ENCODE measurements at regions not wholly inside any gene's neighbourhood (a gene's known extent, or its start where the extent isn't known, plus 50 kb on each side); places are given as distances from the start of the nearest gene placed in this dataset.
A peak's percentile ranks its signal among the peaks of the same experiment; 100 is the strongest.
"Not testable (repeated sequence)": the region's sequence is repeated elsewhere in the genome, so short reads cannot be mapped to it uniquely, and the experiment has no call there.

GRCh38 chr17:30711626-30712507 is 112.6 kb downstream of the CRLF3 start:
- DNase-seq = not testable (repeated sequence)

DNA sequence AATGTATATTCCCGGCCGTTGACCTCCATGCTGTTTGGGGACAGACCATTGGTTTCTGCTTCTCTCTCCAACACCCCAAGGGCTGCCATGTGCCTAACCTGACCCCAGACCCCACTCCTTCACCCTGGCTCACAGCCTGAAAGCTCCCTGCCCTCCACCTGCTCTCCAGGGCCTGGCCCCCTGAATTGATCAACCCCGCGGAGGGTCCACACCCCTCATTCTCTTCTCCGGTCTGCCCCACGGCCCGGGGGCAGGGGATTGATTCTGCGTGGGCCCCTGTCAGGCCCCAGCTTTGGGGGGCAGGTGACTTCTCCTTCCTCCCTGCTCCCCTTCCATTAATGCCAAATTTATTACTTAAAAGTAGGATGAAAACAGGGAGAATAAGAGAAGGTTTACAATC is 113.3 kb downstream of the CRLF3 start:
- not testable (repeated sequence) for DNase-seq

- peak; percentile 12 for DNase-seq
Observed at GRCh38 chr17:30710276-30711088, 114.0 kb downstream of the CRLF3 start.

DNA sequence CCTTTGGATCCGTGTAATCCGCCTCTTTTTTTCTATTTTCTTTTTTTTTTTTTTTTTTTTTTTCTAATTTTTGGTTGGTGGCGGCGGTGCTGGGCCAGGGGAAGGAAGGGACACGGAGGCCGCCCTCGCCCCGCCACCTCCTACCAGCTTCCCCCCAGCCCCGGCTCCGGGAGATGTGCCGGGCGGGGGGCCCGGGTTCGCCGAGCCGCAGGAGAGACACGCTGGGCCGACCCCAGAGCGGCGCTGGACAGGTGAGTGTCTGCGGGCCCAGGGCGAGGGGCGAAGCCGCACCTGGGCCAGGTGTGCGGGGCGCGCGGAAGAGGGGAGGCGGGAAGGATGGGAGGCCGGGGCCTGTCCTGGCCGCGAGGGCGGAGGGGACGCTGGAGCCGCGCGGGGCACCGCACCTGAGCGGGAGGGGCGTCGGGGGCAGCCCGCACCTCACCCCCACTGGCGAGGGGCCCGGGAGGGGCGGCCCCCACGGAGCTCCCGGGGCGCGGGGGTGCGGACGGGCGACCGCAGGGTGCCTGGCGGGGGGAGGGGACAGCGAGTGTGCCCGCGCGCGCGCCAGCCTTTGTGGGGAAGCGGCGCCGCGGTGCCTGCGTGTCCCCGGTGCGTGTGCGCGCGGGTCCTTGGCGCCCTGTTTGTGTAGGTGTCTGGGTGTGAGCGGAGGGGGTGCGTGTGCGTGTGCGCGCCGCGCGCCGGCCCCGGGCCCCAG is 114.8 kb downstream of the CRLF3 start:
- DNase-seq = not testable (repeated sequence)

DNA sequence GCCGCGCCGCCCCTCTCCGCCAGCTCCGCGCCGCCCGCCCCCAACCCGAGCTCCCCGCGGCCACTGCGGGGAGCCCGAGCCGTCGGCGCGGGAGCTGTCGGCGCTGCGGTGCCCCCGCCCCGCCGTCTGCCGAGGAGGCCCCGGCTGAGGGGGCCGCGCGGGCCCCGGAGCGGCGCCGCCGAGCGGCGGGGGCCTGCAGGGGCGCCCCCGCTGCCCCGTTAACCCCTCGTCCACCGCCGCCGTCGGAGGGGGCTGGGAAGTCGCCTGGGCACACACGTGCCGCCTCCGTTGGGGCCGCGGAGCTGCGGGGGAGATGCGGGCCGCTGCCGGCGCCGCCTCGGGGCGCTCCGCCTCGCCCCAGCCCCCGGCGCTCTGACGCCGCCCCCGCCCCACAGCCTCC is 115.4 kb downstream of the CRLF3 start:
- not testable (repeated sequence) for DNase-seq

DNA sequence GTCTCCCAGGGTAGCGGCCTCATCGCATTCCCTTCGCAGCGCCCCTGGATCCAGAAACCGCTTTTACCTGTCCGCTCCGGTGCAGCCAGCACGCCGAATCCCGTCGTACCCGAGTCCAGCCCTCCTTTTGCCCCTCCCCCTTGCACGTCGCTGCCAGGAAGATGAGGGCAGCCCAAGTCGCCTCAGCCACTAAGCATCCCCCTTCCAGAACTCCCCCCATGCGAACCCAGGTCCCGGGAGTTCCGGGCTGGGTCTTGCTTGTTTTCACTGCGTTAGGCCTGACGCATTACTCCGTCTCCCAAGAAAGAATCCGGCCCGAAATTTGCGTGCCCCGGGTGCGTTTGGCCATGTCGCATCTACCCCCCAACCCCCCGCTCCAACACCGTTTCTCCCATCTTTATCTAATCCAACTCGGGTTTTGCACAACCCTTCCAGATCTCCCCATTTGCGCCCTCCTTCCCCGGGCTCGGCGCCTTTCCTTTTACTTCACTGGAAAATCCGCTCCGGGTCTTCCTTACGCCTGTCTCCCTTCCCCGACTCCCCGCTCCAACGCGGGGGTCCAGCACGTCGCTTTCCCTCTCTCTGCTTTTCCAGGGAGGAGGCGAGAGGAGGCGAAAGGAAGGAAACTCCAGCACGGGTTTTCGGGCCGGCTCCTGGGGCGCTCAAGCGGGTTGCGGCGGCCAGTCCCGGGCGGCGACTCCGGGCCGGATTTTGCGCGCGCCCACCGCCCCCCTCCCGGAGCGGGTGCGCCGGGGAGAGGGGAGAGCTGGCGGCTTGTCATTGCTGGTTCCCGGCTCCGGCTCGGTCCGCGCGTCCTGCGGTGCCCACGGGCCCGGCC is 116.0 kb downstream of the CRLF3 start:
- DNase-seq = peak; percentile 91

DNA sequence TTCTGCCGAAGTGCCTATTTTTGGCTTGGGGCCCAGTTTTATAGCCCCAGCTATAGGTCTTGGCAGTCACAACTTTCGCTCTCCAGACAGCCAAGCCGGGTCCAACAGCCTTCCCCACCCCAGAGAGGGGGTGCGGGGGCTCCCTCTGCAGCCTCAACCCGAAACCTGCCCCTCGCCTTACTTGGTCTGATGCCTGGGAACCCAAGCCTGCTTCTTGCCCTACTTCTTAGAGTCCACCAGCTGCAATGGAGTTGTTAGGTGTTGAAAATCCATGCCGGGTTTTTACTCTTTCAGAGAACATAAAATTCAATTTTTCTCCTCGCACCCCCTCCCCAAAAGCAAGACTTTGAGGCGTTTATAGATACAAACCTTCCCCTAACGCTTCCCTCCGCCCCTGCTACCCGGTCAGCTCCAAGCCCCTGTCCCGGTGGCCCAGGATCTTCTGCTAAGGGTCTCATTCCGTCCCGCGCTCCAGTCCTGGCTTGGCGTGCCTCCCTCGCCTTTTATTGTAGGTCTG is 116.7 kb downstream of the CRLF3 start:
- DNase-seq = peak; percentile 77

DNA sequence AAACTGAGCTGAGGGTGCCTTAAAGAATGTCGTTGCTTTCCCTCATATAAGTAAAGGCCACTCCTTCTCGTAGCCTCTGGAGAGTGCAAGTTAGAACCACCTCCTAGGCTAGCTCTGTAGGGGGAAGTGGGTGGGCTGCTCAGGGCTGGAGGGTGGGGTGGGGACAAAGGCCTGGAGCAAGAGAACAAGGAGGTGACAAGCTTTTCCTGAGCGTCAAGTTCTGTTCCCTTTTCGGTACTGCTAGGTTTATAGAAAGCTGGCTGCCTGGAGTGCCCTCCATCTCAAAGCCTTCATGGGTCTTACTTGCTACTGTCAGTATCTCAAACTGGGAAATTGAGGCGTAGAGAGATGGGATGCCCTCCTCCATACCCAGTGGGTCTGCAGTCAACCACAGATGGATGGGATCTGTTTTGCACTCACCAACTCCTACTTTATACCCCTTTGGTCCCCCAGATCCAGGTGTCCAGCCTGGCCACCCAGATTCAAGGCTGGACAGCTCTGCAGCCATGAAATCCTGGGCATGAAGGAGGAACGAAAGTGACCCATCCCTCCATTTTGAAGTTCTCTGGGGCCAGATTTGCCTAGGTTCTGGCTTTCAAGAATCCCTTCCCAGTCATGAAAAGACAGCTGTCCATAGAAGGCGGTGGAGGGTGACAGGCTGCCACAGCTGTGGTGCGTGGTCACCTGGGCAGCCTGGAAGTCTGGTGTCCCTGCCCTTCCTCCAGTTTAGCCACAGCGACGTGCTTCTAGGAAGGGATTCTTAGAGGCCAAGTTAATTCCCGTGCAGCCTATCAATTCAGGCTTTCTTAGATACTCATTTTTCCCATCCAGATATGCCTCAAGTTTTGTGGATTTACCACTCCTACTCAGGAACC is 117.8 kb downstream of the CRLF3 start:
- DNase-seq = not testable (repeated sequence)

DNA sequence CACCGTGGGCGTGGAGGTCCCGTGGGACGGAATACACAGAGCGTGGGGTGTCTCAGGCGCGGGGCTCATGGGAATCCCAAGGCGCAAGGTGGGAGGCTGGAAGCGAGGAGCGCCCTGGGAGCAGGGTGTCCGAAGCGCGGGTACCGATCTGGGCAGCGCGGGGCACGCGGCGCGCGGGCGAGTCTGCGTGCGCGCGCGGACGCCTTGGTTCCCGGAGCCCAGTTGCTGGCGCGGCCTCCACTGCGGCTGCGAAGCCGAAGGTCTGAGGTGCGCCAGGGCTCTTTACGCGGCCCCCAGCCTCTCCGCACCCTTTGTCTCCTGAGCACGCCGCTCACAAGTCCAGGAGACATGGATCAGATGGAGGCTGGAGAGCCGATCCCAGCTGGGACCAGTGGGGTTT is 118.5 kb downstream of the CRLF3 start:
- DNase-seq = peak; percentile 5

- no peak for DNase-seq
Observed at GRCh38 chr17:30701498-30701989, 122.9 kb downstream of the CRLF3 start.

GRCh38 chr17:30700833-30701232 is 123.7 kb downstream of the CRLF3 start:
- DNase-seq = not testable (repeated sequence)

DNA sequence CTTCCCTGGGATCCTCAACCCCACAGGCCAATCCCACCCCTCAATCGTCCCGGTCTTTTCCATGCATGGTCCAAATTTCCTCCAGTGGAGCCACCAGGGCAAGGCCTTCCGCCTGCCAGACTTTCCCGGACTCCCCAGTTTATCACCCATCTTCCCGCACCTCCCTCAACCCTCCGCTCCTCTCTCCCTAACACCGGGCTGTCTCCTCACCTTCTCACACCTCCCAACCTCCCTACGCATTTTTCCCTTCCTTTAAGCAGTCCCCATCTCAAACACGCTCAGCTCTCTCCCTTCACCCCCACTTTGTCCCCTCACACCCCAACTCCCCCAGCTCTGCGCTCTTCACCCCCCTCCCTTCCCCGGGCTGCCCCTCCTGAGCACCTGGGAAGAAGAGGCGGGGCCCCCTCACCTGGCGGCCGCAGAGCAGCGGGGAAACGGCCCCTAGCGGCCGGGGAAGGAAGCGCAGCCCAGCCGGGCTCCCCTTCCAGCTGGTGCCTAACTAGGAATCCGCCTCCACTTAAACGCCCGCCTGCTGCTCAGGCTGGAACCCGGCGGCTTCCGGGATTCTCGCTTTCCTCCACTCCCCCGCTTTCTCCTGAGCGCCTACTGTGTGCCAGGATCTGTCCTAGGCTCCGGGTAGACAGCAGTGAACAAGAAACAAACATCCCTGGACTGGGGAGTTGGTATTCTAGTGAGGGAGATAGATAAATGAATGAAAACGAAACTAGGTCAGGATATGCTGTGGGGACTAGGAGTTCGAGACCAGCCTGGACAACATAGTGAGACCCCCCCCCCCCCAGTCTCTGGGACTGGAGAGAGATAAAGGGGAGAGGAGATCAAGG is 126.7 kb downstream of the CRLF3 start:
- peak; percentile 70 for DNase-seq

DNA sequence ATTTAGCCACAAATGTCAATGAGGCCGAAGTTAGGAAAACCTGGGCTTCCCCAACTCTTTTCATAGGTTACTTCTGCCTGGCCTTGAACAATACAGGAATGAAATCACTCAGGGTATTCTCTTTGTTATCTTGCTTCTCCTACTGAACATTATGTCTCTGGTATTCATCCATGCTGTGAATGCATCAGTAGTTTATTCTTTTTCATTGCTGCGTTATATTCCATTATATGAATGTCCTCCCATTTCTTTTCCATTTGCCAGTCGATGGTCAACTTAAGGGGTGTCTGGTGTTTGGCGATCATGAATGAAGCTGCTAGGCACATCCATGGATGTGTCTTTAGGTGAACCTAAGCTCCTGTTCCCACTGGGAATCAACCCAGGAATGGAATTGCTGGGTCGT is 128.3 kb downstream of the CRLF3 start:
- DNase-seq = no peak

DNA sequence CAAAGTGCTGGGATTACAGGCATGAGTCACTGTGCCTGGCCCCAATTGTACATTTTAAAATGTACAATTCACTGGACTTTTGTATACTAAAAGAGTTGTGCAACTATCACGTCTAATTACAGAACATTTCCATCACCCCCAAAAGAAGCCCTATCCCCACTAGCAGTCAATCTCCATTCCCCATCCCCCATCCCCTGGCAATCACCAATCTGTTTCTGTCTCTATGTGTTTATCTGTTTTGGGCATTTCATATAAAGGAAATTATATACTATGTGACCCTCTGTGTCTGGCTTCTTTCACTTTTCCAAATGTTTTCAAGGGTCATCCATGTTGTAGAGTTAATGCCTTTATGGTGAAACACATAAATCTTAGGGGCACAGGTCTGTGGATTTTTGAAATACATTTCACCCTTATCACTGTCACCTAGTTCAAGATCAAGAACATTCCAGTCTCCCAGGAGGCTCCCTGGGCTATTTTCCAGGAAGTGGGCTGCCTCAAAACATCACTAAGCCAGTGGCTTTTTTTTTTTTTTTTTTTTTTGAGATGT is 129.2 kb downstream of the CRLF3 start:
- DNase-seq = not testable (repeated sequence)

- DNase-seq = not testable (repeated sequence)
Observed at GRCh38 chr17:30693772-30694171, 130.7 kb downstream of the CRLF3 start.

DNA sequence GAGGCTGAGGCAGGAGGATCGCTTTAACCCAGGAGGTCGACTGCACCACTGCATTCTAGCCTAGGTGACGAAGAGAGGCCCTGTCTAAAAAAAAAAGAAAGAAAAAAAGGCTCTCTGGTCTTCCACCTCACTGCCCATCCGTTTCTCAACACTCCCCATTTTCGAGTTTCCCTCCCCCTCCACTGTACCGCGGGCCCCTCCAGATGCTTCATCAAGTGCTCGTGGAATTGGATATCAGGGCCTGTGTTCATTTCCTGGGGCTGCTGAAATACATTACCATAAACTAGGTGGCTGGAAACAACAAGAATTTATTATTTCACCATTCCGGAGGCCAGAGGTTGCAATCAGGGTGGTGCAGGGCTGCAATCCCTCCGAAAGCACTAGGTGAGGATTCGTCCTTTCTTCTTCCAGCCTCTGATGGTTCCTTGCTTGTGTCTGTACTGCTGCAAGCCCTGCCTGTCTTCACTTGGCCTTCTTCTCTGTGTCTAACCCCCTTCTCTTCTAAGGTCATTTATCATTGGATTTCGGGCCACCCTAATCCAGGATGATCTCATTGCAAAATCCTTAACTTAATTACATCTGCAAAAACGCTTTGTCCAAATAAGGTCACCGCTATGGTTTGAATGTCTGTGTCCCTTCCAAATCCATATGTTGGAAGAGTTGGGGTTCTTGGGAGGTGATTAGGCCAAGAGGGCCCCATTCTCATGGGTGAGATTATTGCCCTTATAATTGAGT is 135.1 kb downstream of the CRLF3 start:
- DNase-seq = not testable (repeated sequence)

DNA sequence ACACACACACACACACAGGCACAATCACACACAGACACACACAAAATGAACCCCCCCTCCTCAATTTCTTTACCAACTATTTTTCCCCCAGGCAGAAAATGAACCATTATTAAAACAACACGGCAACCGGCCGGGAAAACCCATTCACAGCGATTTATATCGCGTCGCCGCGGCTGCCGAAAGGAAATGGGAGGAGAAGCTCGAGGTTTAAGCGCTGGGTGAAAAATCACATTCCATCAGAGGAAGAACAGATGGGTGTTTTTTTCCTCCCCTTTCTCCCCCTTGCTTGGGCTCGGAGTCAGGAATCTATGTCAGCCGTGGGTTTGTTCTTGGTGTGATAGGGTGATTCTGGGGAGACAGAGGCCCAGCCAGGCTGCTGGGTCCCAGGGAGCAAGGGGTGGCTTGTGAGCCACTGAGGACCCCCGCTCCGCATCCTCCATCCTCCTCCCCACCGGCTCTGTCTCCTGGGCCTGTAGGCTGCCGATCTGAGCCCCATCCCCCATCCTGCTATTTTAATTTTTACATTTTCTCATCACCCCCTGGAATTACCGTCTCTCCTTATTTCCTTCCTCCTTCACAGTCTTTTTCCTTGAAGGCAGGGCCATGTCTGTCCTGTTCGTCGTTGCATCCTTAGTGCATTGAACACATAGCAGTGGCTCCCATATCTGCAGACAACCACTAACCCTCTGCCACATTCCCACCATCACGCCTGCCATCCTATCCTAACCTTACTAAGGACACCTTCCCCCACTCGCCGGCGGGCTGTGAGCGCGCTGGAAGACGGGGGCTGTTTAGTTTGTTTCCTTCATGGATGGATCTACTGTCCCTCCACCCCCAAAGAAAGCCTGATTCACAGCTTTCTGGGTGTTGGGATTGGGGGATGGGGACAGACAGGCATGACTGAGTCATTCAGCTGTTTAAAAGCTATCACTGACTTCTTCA is 137.7 kb downstream of the CRLF3 start:
- not testable (repeated sequence) for DNase-seq

GRCh38 chr17:30682280-30682679 is 142.2 kb downstream of the CRLF3 start:
- DNase-seq = not testable (repeated sequence)

Measured in DMS79 treated with DMSO at 0.1 percent for 48 hours (cell line).